Amygdala (tissue), 56 donors: ENCODE measurements at regions not wholly inside any gene's neighbourhood (a gene's known extent, or its start where the extent isn't known, plus 50 kb on each side); places are given as distances from the start of the nearest gene placed in this dataset.
"Not testable (repeated sequence)": the region's sequence is repeated elsewhere in the genome, so short reads cannot be mapped to it uniquely, and the experiment has no call there.

Experiments
- DNase-seq, 56 donors: peaks; one replicate each; lab custom pipeline; 2025; lab: John Stamatoyannopoulos, UW

DNA sequence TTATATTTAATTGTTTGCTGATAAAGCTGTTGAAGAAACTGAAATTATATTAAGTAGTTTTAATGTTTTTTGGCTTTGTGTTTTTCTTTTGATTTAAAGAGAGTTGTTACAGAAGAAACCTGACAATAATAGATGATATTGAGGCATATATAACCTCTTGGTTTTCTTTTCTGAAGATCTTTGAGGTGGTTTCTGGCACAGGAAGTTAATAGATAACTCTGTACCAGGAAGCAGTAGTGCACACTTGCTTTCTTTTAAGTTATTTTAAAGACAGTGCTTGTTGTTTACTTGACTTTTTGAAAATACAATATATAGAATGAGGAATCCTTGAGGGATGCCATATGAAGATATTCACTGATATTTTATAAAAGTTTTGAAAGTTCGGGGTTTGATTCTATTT, 209.0 kb upstream of the FBXO33 start:
- no peak for DNase-seq

DNA sequence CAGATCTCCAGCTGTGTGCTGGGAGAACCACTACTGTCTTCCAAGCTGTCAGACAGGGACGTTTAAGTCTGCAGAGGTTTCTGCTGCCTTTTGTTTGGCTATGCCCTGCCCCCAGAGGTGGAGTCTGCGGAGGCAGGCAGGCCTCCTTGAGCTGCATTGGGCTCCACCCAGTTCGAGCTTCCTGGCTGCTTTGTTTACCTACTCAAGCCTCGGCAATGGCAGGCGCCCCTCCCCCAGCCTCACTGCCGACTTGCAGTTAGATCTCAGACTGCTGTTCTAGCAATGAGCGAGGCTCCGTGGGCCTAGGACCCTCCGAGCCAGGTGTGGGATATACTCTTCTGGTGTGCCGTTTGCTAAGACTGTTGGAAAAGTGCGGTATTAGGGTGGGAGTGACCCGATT, 206.8 kb upstream of the FBXO33 start:
- not testable (repeated sequence) for DNase-seq

DNA sequence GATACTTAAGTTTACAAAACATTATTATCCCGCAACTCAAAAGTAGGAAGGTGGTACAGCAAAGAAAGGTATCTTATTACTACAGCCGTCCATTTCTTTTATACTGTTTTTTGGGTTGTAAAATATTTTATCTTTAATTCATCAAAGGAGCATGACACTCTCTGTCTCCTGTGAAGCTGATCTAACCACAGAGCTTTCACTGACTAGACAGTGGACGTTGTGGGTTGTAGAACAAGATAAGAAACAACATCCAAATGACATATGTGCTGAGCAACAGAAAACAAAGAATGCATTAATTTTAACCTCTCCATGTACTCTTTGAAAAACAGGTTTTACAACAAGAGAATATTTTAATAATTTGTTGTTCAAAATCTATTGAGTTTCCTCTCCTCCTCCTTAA, 195.9 kb upstream of the FBXO33 start:
- DNase-seq = no peak

DNA sequence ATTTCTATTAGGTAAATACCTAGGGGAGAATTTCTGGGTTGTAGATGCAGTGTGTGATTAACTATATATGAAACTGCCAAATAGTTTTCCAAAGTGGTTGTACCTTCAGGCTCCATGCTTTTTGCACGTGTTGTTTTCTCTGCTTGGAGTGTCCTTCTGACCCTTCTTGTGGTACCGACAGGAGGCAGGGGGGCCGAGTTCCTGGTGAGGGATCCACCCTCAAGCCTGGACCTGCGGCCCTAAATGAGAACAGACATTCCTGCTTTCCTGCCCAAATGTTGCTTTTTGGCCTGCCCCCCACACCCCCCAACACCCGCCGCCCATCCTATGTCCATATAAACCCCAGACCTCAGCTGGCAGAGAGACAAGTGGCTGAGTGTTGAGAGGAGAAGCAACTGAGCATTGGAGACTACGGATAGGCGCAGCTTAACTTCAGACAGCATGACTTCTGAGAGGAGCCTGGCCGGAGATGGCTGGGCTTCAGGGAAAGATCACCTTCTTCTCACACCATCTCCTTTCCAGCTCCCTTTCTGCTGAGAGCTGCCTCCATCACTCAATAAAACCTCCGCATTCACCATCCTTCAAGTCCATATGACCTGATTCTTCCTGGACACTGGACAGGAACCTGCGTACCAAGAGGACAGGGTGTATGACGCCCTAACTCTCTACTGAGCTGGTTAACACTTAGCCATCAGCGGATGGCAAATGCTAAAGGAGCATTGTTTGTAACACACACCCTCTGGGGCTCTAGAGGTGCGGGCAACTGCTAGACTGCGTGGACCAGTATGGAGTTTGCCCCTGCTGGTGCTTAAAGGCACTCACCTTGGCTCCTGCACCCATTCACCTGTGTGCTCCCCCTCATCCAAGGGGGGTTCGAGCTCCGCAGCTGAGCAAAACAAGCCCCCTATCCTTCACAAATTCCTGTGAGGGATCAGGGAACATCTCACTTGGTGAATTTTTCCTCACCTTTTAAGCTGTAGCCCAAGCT, 194.7 kb upstream of the FBXO33 start:
- no peak for DNase-seq

DNA sequence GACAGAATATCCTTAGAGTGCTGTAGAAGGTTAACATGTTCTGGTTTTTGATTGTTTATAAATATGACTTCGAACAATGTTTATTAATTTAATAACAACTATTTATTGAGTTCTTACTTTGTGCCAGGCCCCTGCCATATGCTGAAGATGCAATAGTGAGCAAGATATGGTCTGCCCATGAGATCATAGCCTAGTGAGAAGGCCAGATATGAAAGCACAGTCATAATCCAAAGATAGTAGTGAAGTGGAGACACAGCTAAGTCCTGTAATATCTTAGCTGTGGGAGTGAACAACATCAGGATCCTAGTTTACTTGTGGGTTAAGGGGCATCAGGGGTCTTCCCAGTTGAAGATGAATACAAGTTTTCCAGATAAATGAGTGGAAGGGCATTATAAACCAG, 189.4 kb upstream of the FBXO33 start:
- no peak for DNase-seq

DNA sequence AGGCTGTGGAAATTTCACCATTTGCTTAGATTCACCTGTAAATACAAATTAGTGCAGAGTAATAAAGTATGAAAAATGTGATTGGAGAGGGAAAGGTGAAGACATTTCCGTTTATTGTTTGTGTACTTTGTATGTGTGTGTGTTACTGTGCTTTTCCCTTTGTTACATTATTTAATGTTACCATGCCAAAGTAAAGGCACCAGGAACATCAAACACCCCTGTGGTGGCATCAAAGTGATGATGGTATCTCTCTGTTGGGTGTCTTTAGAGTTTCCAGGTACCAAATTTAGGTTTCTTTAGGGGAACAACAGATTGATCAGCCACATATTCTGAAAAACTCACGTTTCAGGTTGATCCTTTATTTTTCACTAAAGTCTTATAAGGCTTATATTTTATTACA, 189.0 kb upstream of the FBXO33 start:
- no peak for DNase-seq

DNA sequence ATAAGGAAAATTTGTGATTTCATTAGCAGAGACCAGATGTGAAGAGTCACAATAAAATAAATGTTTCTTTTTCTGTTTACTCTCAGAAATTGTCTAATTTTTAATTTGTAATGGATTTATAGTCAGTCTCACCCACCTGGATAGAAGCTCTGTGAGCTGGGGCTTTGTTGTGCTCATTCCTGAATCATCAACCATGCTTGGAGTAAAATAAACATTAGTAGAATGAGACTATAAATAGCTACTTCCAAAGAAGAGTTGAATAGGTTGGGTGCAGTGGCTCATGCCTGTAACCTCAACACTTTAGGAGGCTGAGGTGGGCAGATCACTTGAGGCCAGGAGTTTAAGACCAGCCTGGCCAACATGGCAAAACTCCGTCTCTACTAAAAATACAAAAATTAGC, 185.3 kb upstream of the FBXO33 start:
- DNase-seq = no peak

DNA sequence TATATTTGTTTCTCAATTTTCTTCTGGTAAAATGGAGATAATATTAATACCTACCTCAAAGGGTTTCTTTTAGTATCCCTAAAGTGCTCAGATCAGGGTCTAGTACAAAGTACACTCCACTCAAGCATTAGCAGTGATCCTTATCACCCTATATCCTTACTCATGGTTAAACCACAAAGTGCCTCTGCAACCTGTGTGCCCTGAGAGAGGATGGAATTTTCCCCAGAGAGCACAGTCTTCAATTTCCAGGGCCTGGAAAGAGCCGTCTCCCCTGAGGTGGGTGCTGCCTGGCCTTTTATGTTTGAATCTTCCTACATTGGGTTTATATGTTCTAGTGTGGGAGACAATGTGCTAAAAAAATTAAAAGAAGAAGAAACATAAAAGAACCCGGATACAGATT, 183.1 kb upstream of the FBXO33 start:
- no peak for DNase-seq

DNA sequence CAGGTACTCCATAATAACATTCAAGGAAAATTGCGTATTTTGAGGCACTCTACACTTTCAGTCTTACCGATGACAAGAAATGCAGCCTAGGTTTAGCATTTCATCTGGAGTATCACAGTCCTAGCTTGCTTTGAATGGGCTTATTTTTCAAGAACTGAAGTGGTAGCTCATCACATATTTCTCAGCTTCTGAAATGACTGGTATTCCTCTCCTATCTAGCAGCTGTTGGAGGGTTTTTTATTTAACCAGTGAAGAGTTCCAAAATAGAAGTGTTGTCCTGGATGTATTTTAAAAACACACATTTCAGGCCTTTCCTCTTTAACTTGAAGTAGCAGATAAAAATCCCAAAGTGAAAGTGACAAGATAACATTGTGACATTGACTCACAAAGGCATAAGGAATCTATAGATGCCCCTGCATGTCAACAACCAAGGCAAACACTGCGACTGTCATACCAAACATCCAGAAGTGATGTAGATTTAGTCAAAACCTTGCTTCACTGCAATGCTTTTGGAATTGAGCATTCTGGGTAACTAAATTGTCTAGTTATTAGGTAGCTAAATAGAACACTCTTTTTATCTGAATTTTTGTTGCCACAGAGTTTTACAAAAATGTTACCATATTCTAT, 182.2 kb upstream of the FBXO33 start:
- no peak for DNase-seq

DNA sequence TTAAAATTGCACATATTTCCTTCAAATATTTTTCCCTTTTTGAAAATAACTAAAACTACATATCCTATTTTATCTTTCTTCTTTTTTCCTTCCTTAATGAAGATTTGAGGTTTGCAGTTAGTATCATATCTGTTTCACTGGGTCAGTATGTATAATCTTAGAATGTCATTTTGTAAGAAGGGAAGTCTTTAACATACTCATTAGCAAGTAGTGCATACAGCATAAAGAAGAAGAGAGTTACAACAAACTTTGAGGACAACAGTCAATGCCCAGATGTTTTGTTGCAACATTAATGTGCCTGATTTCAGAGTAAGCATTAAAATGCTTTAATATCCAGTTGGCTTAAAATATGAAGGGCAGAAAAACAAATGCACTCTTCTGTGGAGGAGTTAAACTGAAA, 176.9 kb upstream of the FBXO33 start:
- no peak for DNase-seq

DNA sequence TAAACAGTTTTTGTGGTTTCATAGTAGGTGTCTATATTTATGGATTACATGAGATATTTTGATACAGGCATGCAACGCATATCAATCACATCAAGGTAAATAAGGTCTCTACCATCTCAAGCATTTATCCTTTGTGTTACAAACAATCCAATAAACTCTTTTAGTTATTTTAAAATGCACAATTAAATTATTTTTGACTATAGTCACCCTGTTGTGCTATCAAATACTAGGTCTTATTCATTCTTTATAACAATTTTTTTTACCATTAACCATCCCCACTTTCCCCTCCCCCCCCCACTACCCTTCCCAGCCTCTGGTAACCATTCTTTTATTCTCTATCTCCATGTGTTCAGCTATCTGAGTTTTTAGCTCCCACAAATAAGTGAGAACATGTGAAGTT, 175.7 kb upstream of the FBXO33 start:
- no peak for DNase-seq

DNA sequence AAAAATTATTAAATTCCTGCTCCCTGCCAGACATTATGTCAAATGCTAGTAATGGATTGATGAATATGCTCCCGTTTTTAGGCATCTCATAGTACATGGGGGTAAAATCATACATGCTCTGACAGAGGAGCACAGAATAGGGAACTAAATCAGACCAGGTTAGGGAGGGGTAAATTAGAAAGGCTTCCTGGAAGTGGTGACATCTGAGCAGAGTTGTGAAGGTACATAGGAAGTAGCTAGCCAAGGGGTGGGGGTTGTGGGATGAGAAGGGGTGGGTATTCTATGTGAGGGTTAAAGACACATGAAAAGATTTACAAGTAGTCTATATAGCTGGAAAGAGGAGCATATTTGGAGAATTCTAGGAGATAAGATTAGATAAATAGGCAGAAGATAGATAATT, 171.7 kb upstream of the FBXO33 start:
- DNase-seq = no peak

DNA sequence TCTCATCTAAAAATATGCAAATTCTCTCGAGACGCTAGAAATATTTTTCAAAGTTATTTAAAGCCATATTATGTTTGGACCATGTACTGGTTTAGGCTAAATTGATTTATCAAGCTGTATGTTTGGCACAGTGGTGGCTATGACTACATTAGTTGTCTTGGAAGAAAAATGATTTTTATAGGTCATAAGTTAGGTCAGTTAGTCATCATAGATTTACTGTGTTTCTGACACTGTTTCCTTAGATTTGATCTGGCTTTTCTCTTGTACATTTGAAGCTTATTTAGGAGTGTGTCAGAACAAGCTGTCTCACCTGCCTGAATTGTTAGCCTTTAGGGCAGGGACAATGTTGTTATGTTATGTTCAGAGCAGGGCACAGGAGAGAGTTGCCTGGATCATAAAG, 161.1 kb upstream of the FBXO33 start:
- no peak for DNase-seq

DNA sequence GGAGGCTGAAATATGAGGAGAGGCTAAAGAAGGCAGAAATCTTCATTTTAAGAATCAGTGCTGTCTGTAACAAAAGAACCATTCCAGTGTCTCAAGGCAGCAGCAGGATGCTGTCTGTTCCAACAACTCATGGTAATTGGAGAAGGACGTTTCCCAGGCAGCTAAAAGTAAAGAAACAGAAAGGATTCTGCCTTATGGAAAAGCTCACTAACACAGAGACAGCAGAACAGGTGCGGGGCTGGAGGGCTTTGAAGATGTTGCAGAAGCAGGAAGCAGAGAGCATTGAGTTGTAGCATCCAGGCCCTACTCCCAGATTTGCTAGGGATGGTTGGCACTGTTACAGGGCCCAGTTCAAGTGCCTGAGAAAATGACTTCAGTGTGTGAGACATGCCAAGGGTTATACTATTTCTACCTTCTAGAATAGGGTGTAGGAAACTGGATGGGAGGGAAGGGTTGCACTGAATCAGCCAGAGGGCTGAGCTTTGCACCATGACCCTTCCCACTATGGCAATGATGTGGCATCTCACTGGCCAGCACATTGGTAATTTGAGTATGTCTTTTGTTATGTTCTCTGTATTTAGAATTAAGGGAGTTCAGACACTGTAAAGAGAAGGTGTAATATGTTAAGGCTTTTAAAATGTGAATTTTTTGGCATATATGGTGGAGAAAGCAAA, 160.0 kb upstream of the FBXO33 start:
- DNase-seq = no peak

DNA sequence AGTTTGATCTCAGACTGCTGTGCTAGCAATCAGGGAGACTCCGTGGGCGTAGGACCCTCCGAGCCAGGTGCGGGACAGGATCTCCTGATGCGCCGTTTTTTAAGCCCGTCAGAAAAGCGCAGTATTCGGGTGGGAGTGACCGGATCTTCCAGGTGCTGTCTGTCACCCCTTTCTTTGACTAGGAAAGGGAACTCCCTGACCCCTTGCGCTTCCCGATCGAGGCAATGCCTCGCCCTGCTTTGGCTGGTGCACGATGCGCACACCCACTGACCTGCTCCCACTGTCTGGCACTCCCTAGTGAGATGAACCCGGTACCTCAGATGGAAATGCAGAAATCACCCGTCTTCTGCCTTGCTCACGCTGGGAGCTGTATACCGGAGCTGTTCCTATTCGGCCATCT, 157.6 kb upstream of the FBXO33 start:
- not testable (repeated sequence) for DNase-seq

DNA sequence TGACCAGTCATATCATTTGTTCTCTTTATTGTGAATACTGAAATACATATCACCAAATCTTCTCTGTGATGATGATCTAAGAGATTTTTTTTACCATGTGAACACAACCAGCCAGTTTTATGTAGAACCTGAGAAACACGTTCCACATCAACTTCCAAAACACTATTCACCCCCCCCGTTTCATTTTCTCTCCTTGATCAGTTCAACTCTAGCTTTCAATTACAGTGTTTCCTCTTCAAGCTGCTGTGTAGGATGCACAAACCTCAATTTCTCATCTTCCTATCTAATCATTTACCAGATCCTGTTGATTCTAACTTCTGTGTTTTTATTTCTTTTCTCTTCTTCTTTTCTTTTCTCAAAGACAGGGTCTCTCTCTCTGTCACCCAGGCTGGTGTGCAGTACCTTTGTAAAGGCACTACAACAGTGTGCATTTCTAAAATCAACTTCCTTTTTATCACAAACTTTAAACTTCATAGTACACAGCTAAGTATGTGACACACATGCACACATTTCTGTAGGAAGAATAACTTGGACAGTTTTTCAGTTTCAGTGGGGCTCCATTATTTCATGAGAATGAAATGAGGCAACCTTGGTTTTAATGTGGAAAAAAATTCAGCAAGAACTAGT, 149.9 kb upstream of the FBXO33 start:
- DNase-seq = no peak

DNA sequence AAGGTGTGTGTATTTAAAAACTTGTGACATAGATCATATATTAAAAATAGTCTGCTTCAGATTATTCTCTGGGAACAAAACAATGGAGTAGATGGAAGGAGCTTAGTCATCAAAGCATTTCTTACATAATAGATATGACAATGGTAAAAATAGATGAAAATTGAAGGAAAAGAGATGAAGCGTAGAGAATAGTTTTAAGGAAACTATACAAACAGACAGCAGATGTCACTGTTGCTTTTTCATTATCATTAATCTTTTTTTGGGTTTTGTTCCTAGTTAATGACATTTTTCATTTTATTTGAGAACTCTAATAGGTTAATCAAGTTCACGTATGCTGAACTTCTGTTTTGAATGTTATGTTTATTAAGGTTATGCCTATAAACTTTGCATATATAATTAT, 149.2 kb upstream of the FBXO33 start:
- no peak for DNase-seq

DNA sequence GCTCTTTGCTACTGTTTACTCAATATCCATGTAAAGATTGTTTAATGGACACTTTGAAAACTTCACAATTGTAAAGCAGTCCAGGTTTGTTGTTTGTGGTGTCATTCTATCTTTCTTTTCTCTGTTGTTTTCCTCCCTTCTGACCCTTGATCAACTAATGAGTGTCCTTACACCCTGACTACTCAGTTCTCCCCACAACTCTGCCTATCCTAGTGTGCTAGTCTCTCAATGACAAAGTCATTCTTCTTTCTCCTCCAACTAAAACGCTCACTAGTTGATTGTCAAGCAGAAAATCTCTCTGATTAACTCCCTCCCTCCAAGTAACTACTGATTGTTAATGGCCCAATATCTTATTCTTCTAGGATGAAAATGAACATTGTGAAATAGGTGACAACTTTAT, 148.5 kb upstream of the FBXO33 start:
- no peak for DNase-seq

DNA sequence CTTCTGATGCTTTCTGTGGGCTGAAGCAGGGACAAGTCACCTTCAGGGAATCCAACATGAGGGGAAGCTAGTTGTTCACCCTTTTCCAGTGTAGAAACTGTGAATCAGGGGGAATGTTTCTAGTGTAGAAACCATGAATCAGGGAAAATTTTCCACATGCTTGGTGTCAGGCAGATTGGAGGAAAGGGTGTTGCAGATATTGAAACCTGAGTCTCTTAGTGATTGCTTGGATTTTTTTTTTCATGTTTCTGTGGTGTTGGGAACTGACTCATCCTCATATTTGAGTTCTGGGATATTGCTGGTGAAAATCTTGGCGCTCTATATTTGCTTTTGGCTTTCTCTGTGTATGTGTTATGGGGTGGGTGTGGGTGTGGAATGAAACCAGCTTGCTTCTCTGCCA, 144.5 kb upstream of the FBXO33 start:
- DNase-seq = no peak

DNA sequence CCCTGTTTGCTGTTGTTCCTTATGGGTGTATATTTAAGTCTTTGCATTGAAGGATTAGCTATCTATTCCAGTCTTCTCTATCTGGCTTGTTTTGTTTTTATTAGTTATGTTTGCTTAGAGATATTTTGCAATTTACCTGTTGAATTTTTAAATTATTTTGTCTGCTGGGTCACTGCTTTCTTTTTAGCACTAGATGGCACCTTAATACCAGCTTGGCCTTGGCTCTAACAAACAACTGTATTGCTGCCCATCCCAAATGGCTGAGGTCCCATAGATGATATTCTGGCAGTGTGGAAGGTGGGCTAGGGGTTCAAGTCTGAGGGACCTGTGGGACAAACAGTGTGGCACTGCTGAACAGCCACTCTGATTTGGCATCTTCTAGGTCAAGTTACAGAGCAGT, 144.0 kb upstream of the FBXO33 start:
- no peak for DNase-seq
